Caki2 (cell line): ENCODE measurements at regions not wholly inside any gene's neighbourhood (a gene's known extent, or its start where the extent isn't known, plus 50 kb on each side); places are given as distances from the start of the nearest gene placed in this dataset.
"Not testable (repeated sequence)": the region's sequence is repeated elsewhere in the genome, so short reads cannot be mapped to it uniquely, and the experiment has no call there.

Experiments
- DNase-seq: peaks from one replicate; pipeline ENCODE4 v3.0.0-alpha.2; 2015; ENCODE audit warnings: low read depth
- in situ Hi-C: cut with HindIII; loops from 2 replicates; pipeline ENCODE4 v1.10.0; 2016; ENCODE audit warnings: low sequenced_read_pairs, low pct_unique_long_range_greater_than_20kb, mixed read lengths

DNA sequence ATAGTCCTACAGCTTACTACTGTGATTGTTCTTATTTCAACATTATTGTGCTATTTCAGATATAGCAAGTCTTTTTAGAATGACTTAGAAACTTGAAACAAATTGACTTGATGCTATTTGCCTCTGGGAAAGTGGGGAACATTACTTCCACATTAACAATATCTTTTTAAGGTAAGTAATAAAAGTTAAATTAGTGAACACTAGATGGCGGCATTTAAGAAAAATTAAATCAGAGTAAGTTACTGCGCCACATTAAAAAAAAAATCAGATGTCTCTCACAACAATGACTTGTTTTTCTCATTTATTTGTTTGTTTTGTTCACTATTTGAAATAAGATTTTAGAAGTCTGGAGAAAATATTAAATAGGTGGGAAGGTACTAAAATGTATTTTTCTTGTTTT lies 1026.9 kb upstream of the SLIT2 start:
- in situ Hi-C loops: loop anchor here (25.0 kb wide), 1 partner anchor 1037 kb away; the partner anchor contains the start of gene SLIT2
- DNase-seq: peak; percentile 17

DNA sequence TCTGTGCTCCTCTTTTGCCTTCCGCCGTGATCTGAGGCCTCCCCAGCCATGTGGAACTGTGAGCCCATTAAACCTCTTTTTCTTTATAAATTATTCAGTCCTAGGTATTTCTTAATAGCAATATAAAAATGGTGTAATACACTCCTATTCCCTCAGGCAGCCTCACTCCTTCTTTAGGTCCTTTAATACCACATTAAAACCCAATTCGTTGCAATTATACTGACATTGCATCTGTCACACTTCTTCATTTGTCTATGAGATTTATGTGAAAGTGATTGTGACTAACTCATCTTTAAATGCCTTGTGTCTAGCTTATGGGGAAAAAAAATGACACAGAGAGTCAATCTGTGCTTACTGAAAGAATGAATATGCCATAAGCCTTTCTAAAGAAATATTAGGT lies 1035.2 kb upstream of the SLIT2 start:
- DNase-seq: no peak
- in situ Hi-C loops: loop anchor here (25.0 kb wide), 1 partner anchor 1046 kb away; the partner anchor contains the start of gene SLIT2

GRCh38 chr4:19214591-19215186 lies 1037.0 kb upstream of the SLIT2 start:
- in situ Hi-C loops: loop anchor here (25.0 kb wide), 1 partner anchor 1048 kb away; the partner anchor contains the start of gene SLIT2
- DNase-seq: no peak

- in situ Hi-C loops: loop anchor here (25.0 kb wide), 1 partner anchor 1049 kb away; the partner anchor contains the start of gene SLIT2
- DNase-seq: peak; percentile 74
Observed at GRCh38 chr4:19213388-19213787, 1038.3 kb upstream of the SLIT2 start.

- no peak for DNase-seq
- in situ Hi-C loops: loop anchor here (25.0 kb wide), 1 partner anchor 1056 kb away; the partner anchor contains the start of gene SLIT2
Observed at GRCh38 chr4:19205853-19206252, 1045.9 kb upstream of the SLIT2 start.

GRCh38 chr4:19197838-19198237 lies 1053.9 kb upstream of the SLIT2 start:
- in situ Hi-C loops, DNase-seq: not testable (repeated sequence)

DNA sequence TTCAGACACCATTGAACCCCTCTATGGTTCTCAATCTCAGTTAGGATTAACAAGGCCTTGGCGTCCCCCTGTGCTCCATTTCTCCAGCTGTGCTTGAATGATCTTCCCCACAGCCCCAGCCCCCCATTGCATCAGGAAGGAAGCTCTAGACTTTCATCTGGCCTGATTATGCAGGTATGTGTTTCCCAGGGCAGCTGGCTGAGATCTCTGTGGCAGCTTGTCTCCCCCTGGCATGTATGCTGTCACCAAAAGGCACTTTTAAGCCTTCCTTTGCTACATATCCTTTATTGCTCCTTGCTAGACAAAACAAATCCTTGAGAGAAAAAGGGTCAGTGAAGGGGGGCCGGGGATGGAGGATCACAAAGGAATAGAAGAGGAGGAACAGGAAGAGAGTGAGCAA lies 1056.0 kb upstream of the SLIT2 start:
- no peak for DNase-seq
- in situ Hi-C loops: no loop called here

- no peak for DNase-seq
- in situ Hi-C loops: no loop called here
Observed at GRCh38 chr4:19194672-19195071, 1057.0 kb upstream of the SLIT2 start.

- DNase-seq: no peak
- in situ Hi-C loops: no loop called here
Observed at GRCh38 chr4:19193274-19193981, 1058.3 kb upstream of the SLIT2 start.

DNA sequence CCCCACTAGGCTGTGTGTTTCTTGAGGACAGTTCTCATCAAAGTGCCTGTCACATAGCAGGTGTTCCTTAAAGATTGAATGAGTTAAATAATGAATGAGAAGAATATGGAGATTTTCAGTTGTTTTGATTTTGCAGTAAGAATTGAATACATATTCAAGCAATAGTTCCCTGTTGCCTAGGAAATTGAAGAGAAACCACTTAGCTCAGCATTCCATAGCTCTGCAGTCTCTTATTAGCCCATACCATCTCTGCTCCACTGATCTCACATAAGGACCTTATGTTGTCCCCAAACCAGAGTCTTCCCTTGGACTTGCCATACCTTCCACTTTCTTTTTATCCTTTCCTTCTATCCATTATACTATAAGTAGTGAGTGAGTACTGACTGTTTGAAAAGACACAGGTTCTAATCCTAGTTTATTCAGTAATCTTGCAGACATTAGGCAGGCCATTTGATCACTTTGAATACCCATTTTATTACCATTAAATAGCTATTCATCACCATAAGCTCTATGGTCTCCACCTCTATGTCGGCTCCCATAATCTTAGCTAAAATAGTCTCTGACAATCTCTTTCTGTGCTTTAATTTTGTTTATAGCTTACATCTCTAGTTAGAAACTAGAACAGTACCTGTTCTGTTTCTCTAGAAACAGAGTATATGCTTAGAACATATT lies 1059.6 kb upstream of the SLIT2 start:
- DNase-seq: no peak
- in situ Hi-C loops: no loop called here

DNA sequence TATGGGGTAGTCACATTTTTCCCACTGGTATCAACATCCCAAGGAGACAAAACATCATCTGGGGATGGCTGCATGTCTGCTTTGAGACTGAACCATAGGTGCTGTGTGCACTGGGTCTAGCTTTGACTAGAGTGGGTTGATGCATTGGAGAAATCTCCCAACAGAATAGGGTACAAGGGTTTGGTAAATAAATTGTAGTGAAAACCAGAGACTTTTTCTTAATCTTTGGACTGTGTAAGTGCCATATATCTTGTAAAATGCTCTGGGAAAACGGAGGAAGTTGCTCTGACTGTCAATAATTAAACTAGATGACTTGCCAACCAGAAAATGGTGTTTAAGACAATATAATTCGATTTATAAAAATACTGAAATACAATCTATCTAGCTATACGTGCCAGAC lies 1064.0 kb upstream of the SLIT2 start:
- no peak for DNase-seq
- in situ Hi-C loops: no loop called here

GRCh38 chr4:19187096-19187495 lies 1064.6 kb upstream of the SLIT2 start:
- DNase-seq: no peak
- in situ Hi-C loops: no loop called here

GRCh38 chr4:19181631-19182030 lies 1070.1 kb upstream of the SLIT2 start:
- DNase-seq, in situ Hi-C loops: not testable (repeated sequence)

- in situ Hi-C loops: no loop called here
- no peak for DNase-seq
Observed at GRCh38 chr4:19178835-19179234, 1072.9 kb upstream of the SLIT2 start.

GRCh38 chr4:19177616-19178015 lies 1074.1 kb upstream of the SLIT2 start:
- in situ Hi-C loops: no loop called here

DNA sequence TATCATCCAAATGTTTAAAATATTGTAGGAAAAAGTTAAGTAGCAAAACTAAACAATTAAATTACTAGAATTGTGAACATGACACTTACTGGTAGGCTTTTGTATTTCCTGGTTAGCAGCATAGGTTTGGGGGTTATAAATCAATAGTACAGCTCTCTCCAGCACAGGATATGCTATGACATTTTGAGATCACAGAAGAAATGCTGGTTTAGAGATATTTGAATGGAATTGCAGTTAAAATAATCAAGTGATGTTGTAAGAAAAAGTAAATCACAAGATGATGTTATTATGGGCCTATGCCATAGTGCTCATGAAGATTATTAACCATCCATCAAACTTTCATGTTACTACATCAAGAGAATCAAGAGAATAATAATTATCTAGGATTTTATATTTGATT lies 1079.9 kb upstream of the SLIT2 start:
- in situ Hi-C loops: no loop called here

More at GRCh38 chr4:19177616-19178015, 1074.1 kb upstream of the SLIT2 start:
- DNase-seq: no peak

GRCh38 chr4:19167311-19167710 lies 1084.4 kb upstream of the SLIT2 start:
- in situ Hi-C loops: no loop called here
- no peak for DNase-seq

More for the DNA sequence above, 1079.9 kb upstream of the SLIT2 start:
- DNase-seq: no peak

DNA sequence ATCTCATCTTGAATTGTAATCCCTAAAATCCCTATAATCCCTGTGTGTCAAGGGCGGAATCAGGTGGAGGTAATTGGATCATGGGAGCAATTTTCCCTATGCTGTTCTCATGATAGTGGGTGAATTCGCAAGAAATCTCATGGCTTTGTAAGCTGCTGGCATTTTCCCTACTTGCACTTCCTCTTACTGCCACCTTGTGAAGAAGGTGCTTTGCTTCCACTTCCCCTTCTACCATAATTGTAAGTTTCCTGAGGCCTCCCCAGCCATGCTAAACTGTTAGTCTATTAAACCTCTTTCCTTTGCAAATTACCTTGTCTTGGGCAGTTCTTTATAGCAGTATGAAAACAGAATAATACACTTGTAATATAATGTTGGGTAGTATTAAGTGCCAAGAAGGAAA lies 1087.4 kb upstream of the SLIT2 start:
- in situ Hi-C loops: no loop called here
- no peak for DNase-seq

GRCh38 chr4:19159874-19160273 lies 1091.8 kb upstream of the SLIT2 start:
- no peak for DNase-seq
- in situ Hi-C loops: no loop called here
